MG63 (cell line): ENCODE measurements at regions not wholly inside any gene's neighbourhood (a gene's known extent, or its start where the extent isn't known, plus 50 kb on each side); places are given as distances from the start of the nearest gene placed in this dataset.

Source experiments
- DNase-seq: peaks from one replicate; pipeline ENCODE4 v3.0.0-alpha.2; 2020
- H3K27me3 ChIP-seq: fragments of 250-450 bp; sonication (Bioruptor Pico); 2 replicates; pipeline ENCODE4 v1.5.1; 2020; ENCODE audit warnings: mild to moderate bottlenecking, moderate library complexity
- H3K36me3 ChIP-seq: fragments of 250-450 bp; sonication (Bioruptor Pico); 2 replicates; pipeline ENCODE4 v1.5.1; 2020; ENCODE audit warnings: mild to moderate bottlenecking, moderate library complexity
- H3K4me3 ChIP-seq: fragments of 250-450 bp; sonication (Bioruptor Pico); 2 replicates; pipeline ENCODE4 v1.5.1; 2020; ENCODE audit warnings: mild to moderate bottlenecking, moderate library complexity
- H3K9me3 ChIP-seq: fragments of 250-450 bp; sonication (Bioruptor Pico); 2 replicates; pipeline ENCODE4 v1.5.1; 2020; ENCODE audit warnings: mild to moderate bottlenecking, moderate library complexity

DNA sequence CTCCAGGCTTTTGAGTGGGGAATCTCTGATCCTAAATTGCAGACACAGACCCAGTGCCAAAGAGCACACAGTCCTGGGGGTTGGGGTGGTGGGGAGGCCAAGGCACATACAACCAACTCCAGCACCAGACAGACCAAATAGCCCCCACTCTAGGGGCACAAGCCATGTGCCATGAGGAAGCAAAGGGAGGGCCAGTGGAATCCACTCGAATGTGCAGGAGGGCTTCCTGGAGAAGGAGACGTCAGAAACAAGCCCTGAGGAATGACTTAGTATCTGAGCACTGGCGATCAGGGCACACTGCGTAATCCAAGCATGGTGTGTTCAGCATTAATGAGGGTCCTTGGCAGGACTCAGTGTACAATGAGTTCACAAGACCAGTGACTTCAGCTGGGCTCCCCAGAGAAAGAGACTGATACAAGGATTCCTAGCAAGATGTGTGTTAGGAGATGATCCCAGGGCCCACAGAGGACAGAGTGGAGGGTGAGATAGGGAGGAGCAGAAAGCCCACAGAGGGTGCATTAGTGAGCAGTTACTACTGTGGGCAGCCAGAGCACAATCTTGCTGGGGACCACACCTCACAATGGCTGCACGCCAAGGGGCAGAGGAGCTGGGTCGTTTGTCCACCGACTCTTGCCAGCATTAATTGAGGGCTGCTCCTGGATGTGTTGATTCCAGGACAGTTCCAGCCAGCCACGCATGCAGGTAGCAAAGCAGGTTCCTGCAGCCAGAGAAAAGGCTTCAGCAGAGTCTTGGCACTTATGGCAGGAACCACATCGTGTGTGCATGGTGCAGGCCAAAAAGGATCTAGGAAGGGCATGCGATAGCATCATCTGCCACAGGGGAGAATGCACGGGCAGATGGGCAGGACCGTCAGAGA is 152.6 kb upstream of the VSTM2B start:
- no peaks in the 10 kb centered on the region for H3K36me3 ChIP-seq
- DNase-seq: no peak
- no peak overlapping the region for H3K4me3 ChIP-seq
- H3K9me3 ChIP-seq: no peaks in the 10 kb centered on the region
- H3K27me3 ChIP-seq: peaks cover 2% of the 10 kb centered on the region; the same call in 1 of the 2 replicates

GRCh38 chr19:29375429-29376119 is 150.2 kb upstream of the VSTM2B start:
- no peaks in the 10 kb centered on the region for H3K9me3 ChIP-seq
- H3K27me3 ChIP-seq: peaks cover 2% of the 10 kb centered on the region; the same call in 1 of the 2 replicates
- no peaks in the 10 kb centered on the region for H3K36me3 ChIP-seq
- H3K4me3 ChIP-seq: no peak overlapping the region
- no peak for DNase-seq

- H3K27me3 ChIP-seq: peaks cover 2% of the 10 kb centered on the region; the same call in 1 of the 2 replicates
- no peaks in the 10 kb centered on the region for H3K9me3 ChIP-seq
- no peak for DNase-seq
- no peaks in the 10 kb centered on the region for H3K36me3 ChIP-seq
- H3K4me3 ChIP-seq: no peak overlapping the region
Observed at GRCh38 chr19:29376855-29377354, 148.9 kb upstream of the VSTM2B start.

GRCh38 chr19:29378126-29378525 is 147.7 kb upstream of the VSTM2B start:
- Histone ChIP-seq H3K9me3 (no peaks in the 10 kb centered on the region), H3K27me3 (peaks cover 2% of the 10 kb centered on the region; the same call in 1 of the 2 replicates), H3K4me3 (no peak overlapping the region), H3K36me3 (no peaks in the 10 kb centered on the region)
- DNase-seq: no peak

DNA sequence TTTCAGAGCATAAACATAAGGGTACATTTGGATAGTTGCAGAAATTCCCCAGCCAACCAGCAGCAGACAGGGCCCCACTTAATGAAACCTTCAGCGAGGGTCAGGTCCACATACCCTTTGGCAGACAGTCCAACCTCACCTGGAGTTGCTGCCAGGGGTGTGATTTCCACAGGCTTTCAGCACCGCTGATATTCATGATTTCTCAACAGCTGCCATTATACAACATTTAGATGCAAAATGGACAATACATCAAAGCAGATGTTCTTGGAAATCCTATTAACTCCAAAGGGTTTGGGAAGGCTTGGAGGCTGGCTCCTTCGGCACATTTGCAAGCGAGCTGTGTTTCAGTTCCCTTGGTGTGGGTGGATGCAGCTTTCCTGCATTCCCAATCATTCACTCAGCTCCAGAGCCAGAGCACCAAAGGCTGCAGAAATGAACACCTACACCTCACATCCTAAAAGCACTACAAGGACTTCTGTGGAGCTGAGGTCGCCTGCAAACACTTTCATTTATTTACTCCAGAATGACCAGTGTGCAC is 147.2 kb upstream of the VSTM2B start:
- Histone ChIP-seq H3K27me3 (peaks cover 2% of the 10 kb centered on the region; the same call in 1 of the 2 replicates), H3K9me3 (no peaks in the 10 kb centered on the region), H3K36me3 (no peaks in the 10 kb centered on the region), H3K4me3 (no peak overlapping the region)
- no peak for DNase-seq

DNA sequence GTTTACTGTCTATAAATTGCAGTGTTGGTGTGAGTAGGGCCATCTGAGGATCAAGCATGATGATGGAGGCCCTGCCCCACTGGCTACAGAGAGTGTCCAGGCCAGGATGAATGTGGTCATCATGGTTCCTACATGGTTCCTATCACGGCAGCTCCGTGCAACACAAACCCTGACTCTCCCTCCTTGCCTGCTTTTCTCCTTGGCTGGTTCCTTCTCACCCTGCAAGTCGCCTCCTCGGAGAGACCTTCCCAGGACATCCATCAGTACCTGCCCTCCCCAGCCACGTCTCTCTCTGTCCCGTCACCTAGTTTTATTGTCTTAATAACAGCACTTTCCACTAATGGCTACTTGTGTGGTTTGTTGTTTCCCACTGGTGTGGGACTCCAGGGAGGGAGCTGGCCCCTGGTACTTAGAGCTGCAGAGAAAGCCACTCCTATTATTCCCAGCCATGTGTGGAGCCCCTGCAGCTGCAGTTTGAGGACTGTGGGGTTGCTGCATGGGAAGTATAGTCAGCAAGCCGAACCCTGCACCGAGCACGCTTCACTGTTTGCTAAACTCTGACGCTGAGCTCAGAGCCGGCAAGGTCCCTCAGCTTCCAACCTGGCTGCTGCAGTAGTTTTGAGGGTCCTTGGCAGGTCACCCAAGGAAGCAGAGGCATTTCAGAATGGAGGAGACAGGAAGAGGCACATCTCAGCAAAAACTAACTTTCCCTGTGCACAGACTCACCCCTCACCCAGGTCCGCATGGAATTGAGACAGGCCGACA is 146.4 kb upstream of the VSTM2B start:
- Histone ChIP-seq H3K27me3 (peaks cover 2% of the 10 kb centered on the region; the same call in 1 of the 2 replicates), H3K9me3 (no peaks in the 10 kb centered on the region), H3K4me3 (no peak overlapping the region), H3K36me3 (no peaks in the 10 kb centered on the region)
- no peak for DNase-seq

DNA sequence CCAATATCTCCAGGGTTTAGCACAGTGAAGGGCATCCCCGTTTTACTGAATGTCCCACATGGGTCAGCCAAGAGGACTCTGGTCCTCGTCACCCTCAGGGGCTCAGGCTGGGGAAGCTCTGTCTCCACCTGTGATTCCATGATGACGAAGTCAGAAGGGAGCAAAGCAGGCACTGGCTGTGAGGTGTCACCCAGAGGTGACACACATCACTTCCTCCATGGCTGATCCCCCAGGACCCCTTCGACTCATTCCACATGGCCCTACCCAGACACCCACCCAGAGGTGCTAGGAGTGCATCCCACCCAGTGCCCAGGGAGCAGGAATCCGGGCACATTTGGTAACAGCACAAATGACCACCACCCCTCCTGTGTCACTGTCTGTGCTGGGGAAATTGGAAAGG is 145.2 kb upstream of the VSTM2B start:
- no peaks in the 10 kb centered on the region for H3K36me3 ChIP-seq
- H3K9me3 ChIP-seq: no peaks in the 10 kb centered on the region
- no peak for DNase-seq
- no peak overlapping the region for H3K4me3 ChIP-seq
- 0 out of 2 replicates have a peak, but pooled peaks cover under 1% of the 10 kb centered on the region for H3K27me3 ChIP-seq

DNA sequence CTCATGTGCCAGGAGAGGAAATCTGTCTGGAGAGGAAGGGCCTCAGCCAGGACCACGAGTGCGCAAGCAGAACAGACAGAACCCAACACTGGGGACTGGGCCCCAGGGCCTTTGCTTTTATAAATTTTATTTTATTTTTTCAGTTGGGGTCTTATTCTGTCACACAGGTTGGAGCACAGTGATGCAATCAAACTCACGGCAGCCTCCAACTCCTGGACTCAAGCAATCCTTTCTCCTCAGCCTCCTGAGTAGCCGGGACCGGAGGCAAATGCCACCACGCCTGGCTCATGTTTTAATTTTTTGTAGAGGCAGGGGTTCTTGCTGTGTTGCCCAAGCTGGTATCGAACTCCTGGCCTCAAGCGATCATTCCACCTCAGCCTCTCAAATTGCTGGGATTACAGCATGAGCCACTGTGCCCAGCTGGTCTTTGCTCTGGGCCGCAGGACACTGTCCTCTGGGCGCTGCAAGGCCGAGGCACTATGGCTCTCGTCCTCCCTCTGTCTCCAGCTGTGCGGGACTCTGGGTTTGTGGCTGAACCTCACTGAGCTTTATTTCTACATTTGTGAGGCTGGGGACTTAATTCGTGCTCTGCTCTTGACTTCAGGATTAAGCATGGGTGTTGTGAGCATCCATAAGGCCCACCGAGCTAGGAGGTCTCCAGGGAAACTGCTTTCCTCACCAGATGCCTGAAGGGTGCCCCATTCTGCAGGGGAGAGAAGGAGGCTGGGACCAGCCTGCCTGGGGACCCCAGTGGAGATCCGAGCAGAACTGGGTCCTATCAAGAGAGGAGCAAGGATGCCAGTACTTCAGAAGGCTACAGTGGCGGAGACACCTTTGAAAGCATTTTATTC is 144.2 kb upstream of the VSTM2B start:
- 0 out of 2 replicates have a peak, but pooled peaks cover 2% of the 10 kb centered on the region for H3K27me3 ChIP-seq
- no peak overlapping the region for H3K4me3 ChIP-seq
- no peaks in the 10 kb centered on the region for H3K36me3 ChIP-seq
- no peaks in the 10 kb centered on the region for H3K9me3 ChIP-seq
- DNase-seq: no peak

DNA sequence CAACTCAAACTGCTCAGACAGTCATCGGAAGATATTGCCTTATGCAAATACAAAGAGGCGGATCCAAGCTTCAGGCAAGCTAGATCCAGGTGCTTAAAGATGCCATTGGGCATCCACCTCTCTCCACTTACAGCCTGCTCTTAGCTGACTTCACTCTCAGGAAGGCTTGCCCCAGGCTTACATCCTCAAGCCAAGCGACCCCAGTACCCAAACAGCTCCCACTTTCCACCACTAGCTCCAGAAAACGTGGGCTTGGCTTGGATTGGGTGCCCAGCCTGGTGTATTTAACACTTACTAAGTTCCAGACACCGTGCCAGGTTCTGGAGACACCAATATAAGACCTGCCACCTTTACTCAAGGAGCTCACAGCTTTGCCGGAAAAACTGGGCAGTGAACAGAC is 142.1 kb upstream of the VSTM2B start:
- no peaks in the 10 kb centered on the region for H3K9me3 ChIP-seq
- DNase-seq: no peak
- no peaks in the 10 kb centered on the region for H3K36me3 ChIP-seq
- 0 out of 2 replicates have a peak, but pooled peaks cover 2% of the 10 kb centered on the region for H3K27me3 ChIP-seq
- no peak overlapping the region for H3K4me3 ChIP-seq

GRCh38 chr19:29384656-29385055 is 141.1 kb upstream of the VSTM2B start:
- Histone ChIP-seq H3K27me3 (0 out of 2 replicates have a peak, but pooled peaks cover 2% of the 10 kb centered on the region), H3K36me3 (no peaks in the 10 kb centered on the region), H3K4me3 (no peak overlapping the region), H3K9me3 (no peaks in the 10 kb centered on the region)
- no peak for DNase-seq

DNA sequence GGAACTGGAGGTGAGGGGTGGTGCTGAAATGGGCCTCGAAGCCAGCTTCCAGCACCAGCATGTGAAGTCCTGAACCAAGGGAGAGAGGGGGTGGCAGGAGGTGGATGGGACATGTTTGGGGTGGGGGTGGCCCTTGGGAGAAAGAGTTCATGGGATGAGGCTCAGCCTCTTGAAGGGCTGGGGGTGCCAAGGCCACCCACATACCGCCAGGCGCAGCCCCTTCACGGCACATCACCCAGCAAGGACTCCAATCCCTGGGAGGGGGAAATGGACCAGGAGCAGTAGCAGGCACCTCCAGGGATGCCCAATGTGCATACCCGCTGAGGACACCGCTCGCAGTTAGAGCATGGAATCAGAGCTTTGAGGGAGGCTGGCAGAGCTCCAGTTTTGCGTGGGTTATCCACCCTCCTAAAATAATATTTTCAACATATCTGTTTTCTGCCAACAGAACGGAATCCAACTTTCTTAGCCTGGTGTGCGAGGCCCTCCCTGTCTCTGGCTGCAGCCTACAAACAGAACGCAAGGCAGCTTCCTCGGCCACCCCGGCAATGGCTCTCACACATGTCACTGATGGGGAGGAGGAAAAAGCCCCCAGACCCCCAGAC is 140.5 kb upstream of the VSTM2B start:
- DNase-seq: no peak
- no peaks in the 10 kb centered on the region for H3K9me3 ChIP-seq
- no peaks in the 10 kb centered on the region for H3K36me3 ChIP-seq
- H3K27me3 ChIP-seq: 0 out of 2 replicates have a peak, but pooled peaks cover 2% of the 10 kb centered on the region
- no peak overlapping the region for H3K4me3 ChIP-seq

DNA sequence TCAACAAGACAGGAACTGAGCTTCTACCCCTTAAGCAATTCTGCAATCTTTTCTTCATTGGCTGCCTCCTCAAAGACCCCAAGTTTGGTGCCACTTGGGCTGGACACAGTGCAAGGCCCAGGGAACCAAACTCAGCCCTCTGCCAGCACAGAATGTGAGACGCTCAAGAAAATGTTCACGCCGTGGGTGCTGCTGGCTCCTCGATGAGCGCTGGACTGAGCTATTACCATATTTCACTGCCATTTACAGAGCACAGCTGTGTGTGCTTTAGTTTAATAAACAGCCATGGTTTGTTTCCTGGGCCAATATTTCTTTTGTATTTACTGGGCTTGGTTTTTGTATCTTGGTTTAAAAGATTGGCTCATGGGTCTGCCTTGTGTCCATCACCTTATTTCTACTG is 138.8 kb upstream of the VSTM2B start:
- H3K4me3 ChIP-seq: no peak overlapping the region
- DNase-seq: no peak
- no peaks in the 10 kb centered on the region for H3K9me3 ChIP-seq
- H3K36me3 ChIP-seq: no peaks in the 10 kb centered on the region
- H3K27me3 ChIP-seq: 0 out of 2 replicates have a peak, but pooled peaks cover 2% of the 10 kb centered on the region

DNA sequence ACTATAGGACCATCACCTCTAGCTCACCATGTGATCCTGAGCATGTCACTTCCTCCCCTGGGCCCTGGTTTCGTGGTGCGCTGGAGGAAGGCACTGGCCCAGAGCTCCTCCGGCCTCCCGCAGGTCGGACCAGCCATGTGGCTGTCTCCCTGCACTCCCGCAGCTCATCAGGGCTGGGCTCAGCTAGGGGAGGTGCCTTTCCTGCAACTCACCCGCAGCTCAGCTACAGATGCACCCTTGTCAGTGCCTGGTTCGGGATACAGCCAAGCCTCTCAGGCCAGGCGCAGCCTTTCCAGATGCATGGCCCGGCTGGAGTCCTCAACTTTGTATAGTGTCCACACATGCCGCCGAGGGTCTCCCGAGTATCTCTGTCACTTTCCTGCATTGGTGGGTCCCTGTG is 138.2 kb upstream of the VSTM2B start:
- no peak overlapping the region for H3K4me3 ChIP-seq
- no peaks in the 10 kb centered on the region for H3K36me3 ChIP-seq
- H3K9me3 ChIP-seq: no peaks in the 10 kb centered on the region
- H3K27me3 ChIP-seq: 0 out of 2 replicates have a peak, but pooled peaks cover 2% of the 10 kb centered on the region
- DNase-seq: no peak

DNA sequence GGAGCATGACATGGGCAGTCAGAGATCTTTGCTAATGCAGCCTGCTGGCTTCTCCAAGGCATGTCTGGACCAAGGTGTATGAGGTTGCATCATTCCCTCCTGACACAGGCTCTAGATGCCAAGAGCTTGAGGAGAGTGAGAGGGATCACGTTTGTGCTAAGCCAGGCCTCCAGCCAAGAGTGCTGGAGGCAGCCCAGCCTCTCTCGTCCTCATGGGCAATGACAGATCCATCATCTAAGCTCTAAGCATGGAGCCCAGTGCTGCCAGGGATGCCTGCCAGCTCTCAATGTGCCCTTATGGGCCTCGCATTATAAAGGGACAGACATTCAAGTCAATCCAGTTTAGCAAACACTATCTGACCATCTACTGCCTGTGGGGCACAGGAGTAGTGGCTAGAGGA is 136.3 kb upstream of the VSTM2B start:
- DNase-seq: no peak
- no peaks in the 10 kb centered on the region for H3K36me3 ChIP-seq
- 0 out of 2 replicates have a peak, but pooled peaks cover 2% of the 10 kb centered on the region for H3K27me3 ChIP-seq
- no peak overlapping the region for H3K4me3 ChIP-seq
- H3K9me3 ChIP-seq: no peaks in the 10 kb centered on the region

- H3K9me3 ChIP-seq: no peaks in the 10 kb centered on the region
- no peaks in the 10 kb centered on the region for H3K36me3 ChIP-seq
- DNase-seq: no peak
- no peaks in the 10 kb centered on the region for H3K27me3 ChIP-seq
- H3K4me3 ChIP-seq: no peak overlapping the region
Observed at GRCh38 chr19:29390742-29391141, 135.1 kb upstream of the VSTM2B start.
